H1 (cell line): ENCODE measurements at regions not wholly inside any gene's neighbourhood (a gene's known extent, or its start where the extent isn't known, plus 50 kb on each side); places are given as distances from the start of the nearest gene placed in this dataset.

Experiments used
- TF ChIP-seq, protein P1 (sequence below), 3 experiments: IDR thresholded peaks; 1 replicate in 2 of 3; 2 replicates in 1 of 3; pipeline versions ENCODE4 v1.5.1 to v1.6.1; 2011; ENCODE audit warnings: low read length in 3 of 3, mild to moderate bottlenecking in 3 of 3, inconsistent platforms in 2 of 3, low read depth in 1 of 3, moderate library complexity in 1 of 3; ENCODE audit not compliant: insufficient read depth in 1 of 3; ENCODE audit errors: control extremely low read depth in 1 of 3

GRCh38 chr16:85259115-85259831 is 147.0 kb upstream of the CIBAR2 start (continued):
- TF ChIP-seq, protein P1, sequence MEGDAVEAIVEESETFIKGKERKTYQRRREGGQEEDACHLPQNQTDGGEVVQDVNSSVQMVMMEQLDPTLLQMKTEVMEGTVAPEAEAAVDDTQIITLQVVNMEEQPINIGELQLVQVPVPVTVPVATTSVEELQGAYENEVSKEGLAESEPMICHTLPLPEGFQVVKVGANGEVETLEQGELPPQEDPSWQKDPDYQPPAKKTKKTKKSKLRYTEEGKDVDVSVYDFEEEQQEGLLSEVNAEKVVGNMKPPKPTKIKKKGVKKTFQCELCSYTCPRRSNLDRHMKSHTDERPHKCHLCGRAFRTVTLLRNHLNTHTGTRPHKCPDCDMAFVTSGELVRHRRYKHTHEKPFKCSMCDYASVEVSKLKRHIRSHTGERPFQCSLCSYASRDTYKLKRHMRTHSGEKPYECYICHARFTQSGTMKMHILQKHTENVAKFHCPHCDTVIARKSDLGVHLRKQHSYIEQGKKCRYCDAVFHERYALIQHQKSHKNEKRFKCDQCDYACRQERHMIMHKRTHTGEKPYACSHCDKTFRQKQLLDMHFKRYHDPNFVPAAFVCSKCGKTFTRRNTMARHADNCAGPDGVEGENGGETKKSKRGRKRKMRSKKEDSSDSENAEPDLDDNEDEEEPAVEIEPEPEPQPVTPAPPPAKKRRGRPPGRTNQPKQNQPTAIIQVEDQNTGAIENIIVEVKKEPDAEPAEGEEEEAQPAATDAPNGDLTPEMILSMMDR (IDR thresholded peaks at IDR 0.05; ENCODE audit: control extremely low read depth in 1 of 3, insufficient read depth in 1 of 3, low read depth in 1 of 3, low read length in 3 of 3), result no peak
